Ectodermal cell (in vitro differentiated cells): ENCODE measurements at regions not wholly inside any gene's neighbourhood (a gene's known extent, or its start where the extent isn't known, plus 50 kb on each side); places are given as distances from the start of the nearest gene placed in this dataset.

Experiments
- H3K27ac ChIP-seq: 2 replicates; pipeline ENCODE4 v1.7.0; 2013; ENCODE audit warnings: mild to moderate bottlenecking, low read depth, low read length; ENCODE audit not compliant: insufficient read depth, poor library complexity, severe bottlenecking
- H3K27me3 ChIP-seq: 2 replicates; pipeline ENCODE4 v1.7.0; 2013; ENCODE audit warnings: mild to moderate bottlenecking, low read length; ENCODE audit not compliant: insufficient read depth, control insufficient read depth, poor library complexity, severe bottlenecking
- H3K36me3 ChIP-seq: one replicate; pipeline ENCODE4 v1.7.0; 2013; ENCODE audit warnings: low read length; ENCODE audit not compliant: control insufficient read depth, insufficient read depth
- H3K4me1 ChIP-seq: one replicate; pipeline ENCODE4 v1.7.0; 2013; ENCODE audit warnings: low read length; ENCODE audit not compliant: control insufficient read depth, insufficient read depth
- H3K4me3 ChIP-seq: 2 replicates; pipeline ENCODE4 v1.7.0; 2013; ENCODE audit warnings: low read depth, low read length, control low read depth; ENCODE audit not compliant: insufficient read depth
- H3K9me3 ChIP-seq: 2 replicates; pipeline ENCODE4 v1.7.0; 2013; ENCODE audit warnings: mild to moderate bottlenecking, low read length, moderate library complexity; ENCODE audit not compliant: control insufficient read depth
- WGBS, 2 experiments: methylation state at CpG; one replicate each; pipeline ENCODE4 v1.1.7; 2013; ENCODE audit warnings: missing lambda C conversion rate in 2 of 2; 5-methylcytosine and 5-hydroxymethylcytosine counted together

DNA sequence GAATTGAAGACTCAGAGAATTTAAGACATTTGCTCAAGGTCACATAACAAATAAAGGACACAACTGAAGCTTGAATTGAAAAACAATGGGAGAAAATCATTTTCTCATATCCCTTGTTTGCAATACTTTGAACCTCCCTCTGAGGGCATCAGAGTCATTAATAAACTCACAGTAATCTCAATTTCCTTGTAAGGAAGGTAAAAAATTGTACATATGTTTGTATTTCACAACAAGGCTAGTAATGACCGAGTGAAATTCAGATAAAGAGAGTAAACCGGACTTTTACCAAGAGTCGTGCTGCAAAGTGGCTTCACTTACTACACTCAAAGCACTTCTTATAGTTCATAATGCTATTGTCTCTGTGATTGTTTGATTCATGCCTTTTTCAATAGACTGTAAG, 665.0 kb downstream of the NR2F1-AS1 start:
- no peaks in the 10 kb centered on the region for H3K27me3 ChIP-seq
- 95 to 100% methylated on average over 3 of the region's 3 CpGs for WGBS, 2 experiments

DNA sequence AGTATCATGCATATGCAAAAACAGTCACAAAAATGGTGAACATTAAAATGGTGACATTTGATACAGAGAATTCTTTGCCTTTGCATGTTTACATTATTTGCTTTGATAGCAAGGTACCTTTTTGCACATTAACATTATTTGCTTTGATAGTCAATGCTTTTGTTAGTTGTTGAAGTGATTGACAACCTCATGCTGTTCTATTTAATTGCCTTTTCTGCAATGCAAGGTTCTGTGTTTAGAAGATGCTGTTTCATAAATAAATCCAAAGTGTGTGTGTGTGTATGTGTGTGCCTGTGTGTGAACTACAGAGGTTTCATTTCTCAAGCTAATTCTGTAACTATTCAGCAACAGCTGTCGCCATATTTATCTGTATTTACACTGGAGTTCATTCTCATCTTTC, 668.7 kb downstream of the NR2F1-AS1 start:
- no peaks in the 10 kb centered on the region for H3K27me3 ChIP-seq
- H3K9me3 ChIP-seq: no peaks in the 10 kb centered on the region
- peaks cover 34% of the 10 kb centered on the region for H3K4me1 ChIP-seq
- H3K27ac ChIP-seq: no peak overlapping the region
- no peak overlapping the region for H3K4me3 ChIP-seq
- no peaks in the 10 kb centered on the region for H3K36me3 ChIP-seq
- 53 to 77% methylated on average over 1 of the region's 1 CpG for WGBS, 2 experiments

More for the DNA sequence above, 665.0 kb downstream of the NR2F1-AS1 start:
- H3K27ac ChIP-seq: no peak overlapping the region
- H3K4me3 ChIP-seq: no peak overlapping the region
- H3K36me3 ChIP-seq: no peaks in the 10 kb centered on the region
- H3K9me3 ChIP-seq: no peaks in the 10 kb centered on the region
- H3K4me1 ChIP-seq: peaks cover 17% of the 10 kb centered on the region

DNA sequence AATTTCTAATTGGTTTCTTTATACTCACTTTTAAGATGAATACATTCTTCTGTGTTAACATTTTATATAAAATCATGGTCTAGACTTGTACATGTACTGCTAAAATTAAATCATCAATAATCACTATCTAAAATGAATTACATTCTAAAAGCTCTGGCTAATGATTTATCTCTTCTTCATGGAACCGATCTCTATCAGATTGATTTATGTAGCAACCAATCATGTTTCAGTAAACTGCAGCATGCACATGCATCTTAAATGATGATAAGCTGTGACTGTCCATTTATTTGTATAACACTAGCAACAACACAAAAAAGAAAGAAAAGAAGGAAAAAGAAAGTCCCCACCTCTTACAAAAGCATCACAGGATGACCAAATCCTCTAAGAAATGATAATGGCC, 669.2 kb downstream of the NR2F1-AS1 start:
- no peaks in the 10 kb centered on the region for H3K9me3 ChIP-seq
- H3K4me1 ChIP-seq: peaks cover 34% of the 10 kb centered on the region
- no peak overlapping the region for H3K4me3 ChIP-seq
- no peak overlapping the region for H3K27ac ChIP-seq
- 81 to 83% methylated on average over 1 of the region's 1 CpG for WGBS, 2 experiments
- H3K27me3 ChIP-seq: no peaks in the 10 kb centered on the region
- no peaks in the 10 kb centered on the region for H3K36me3 ChIP-seq

DNA sequence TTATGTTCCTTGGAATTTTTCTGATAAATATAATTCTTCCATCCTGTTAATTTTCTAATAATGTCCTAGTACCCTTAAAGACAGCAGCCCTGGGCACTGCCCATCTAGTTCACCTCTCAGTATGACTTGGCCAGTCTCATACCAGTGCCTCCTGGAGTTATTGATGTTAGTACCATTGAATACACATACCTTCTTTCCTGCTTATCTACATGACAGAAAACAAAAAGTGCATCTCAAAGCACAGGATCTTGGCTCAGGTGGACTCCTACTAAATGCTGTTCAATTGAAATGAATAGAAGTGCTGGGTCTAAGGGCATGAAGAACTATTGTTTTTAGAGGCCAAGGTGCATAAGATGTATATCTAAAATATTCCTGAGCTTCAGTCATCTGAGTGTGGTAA, 669.7 kb downstream of the NR2F1-AS1 start:
- no peak overlapping the region for H3K4me3 ChIP-seq
- no peak overlapping the region for H3K27ac ChIP-seq
- H3K9me3 ChIP-seq: no peaks in the 10 kb centered on the region
- no peaks in the 10 kb centered on the region for H3K27me3 ChIP-seq
- H3K4me1 ChIP-seq: peaks cover 34% of the 10 kb centered on the region
- H3K36me3 ChIP-seq: no peaks in the 10 kb centered on the region

DNA sequence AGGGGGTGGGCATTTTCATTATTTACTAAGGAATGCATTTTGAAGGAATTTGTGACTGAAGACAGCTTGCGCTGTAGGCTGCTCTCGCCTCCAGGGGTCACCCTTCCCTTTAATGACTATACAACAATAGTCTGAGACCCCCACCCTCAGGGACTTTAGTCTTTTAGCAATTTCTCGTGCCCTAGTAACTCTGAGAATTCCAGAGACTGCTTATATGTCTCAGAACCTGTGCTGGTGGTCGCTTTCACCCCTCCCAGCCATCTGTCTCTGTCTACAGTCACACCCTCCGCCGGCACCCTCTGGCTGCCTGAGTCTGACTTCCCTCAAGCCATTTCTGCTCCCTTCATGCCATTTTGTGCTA, 671.4 kb downstream of the NR2F1-AS1 start:
- no peak overlapping the region for H3K27ac ChIP-seq
- no peaks in the 10 kb centered on the region for H3K9me3 ChIP-seq
- WGBS, 2 experiments: 20 to 24% methylated on average over 6 of the region's 6 CpGs
- H3K4me1 ChIP-seq: peaks cover 34% of the 10 kb centered on the region
- no peaks in the 10 kb centered on the region for H3K27me3 ChIP-seq
- H3K36me3 ChIP-seq: no peaks in the 10 kb centered on the region
- H3K4me3 ChIP-seq: no peak overlapping the region

DNA sequence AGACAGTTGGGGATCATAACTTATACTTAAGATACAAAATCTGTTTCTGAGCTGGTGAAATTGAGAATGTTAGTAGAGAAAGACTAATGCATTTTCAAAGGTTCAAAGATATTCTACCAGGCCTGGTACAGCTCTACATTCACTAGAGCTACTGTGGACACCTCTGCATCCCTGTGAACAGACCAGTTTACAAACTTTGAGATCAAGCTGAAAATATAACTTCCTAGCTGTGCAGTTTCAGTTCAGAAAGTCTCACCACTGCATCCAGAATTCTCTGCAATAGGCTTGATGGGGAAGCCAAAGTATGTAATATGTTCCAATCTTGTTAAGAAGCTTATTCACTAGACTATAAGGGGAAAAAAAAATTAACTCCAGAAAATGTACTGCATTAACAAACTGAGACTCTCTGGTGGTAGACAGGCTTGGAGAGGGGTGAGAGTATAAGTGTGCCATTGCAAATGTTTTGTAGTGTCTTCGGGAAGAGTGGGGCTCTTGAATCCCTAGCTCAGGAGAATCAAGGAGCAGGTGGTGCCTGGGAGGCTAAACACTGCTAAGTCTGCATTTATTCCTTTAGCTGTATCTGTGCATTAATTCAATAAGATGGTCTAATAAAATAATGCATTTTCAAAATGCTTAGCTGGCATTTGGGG, 671.9 kb downstream of the NR2F1-AS1 start:
- no peaks in the 10 kb centered on the region for H3K9me3 ChIP-seq
- H3K4me3 ChIP-seq: no peak overlapping the region
- no peaks in the 10 kb centered on the region for H3K27me3 ChIP-seq
- H3K27ac ChIP-seq: peak overlapping the region; percentile 19
- H3K4me1 ChIP-seq: peaks cover 34% of the 10 kb centered on the region
- no peaks in the 10 kb centered on the region for H3K36me3 ChIP-seq
- 83 to 85% methylated on average over 1 of the region's 1 CpG for WGBS, 2 experiments

DNA sequence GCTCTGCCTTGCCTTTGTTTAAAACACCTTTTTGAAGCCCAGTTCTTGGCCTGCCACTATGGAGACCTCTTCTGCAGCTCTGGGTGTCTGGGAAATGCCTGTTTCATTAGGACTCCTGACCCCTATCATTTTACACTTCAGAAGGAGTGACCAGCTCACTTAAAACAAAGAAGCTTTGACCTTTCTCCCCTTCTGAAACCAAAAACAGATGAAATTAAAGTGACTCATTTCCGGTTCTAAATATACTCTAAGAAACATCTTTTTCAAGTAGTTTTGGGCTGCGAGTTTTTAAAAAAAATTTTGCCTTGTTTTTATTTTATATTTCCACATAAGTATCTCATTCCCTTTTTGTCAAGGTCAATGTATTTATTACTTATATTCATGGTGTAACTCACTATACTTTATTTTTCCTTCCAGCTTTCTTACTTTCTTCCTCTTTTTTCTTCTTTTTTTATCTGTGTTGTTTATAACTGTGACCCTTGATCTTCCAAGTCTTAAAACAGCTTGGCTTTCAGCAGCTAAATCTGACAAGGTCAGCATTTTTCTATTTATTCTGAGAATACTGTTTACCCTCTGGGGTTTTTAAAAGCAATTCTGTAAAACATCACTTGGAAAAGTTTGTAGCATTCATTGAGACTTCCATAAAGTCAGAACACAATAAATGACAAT, 672.9 kb downstream of the NR2F1-AS1 start:
- Histone ChIP-seq H3K4me1 (peaks cover 34% of the 10 kb centered on the region), H3K4me3 (no peak overlapping the region), H3K9me3 (no peaks in the 10 kb centered on the region), H3K27me3 (no peaks in the 10 kb centered on the region), H3K36me3 (no peaks in the 10 kb centered on the region), H3K27ac (no peak overlapping the region)
- 92% methylated on average over 2 of the region's 2 CpGs; no CpG with 5 or more reads in 1 of the 2 experiments for WGBS, 2 experiments

DNA sequence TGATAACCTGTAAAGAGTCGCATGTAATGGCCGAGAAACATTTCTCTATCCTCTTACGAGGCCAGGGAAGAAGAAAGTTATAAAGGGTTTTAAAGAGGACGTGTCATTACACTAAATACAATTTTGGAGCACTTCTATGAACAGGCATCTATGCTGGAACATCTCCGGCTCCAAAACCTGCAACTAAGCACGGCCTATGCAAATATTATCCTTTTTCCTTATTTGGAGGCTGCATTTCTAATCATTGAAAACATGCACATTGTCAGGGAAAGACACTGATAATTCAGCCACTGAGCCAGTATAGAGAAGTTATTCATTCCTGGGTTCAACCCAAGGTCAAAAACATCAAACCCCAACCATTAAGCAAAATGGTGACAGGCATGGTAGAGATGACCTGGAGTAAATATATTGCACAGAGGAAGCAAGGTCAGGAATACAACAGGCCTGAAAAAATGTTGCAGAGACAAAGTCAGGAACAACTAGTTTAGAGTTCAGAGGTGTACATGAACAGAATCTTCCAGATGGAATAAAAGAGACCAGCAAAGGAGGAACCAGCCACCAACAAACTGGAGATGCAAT, 674.1 kb downstream of the NR2F1-AS1 start:
- H3K9me3 ChIP-seq: no peaks in the 10 kb centered on the region
- H3K36me3 ChIP-seq: no peaks in the 10 kb centered on the region
- 95 to 97% methylated on average over 6 of the region's 6 CpGs for WGBS, 2 experiments
- peaks cover 26% of the 10 kb centered on the region for H3K4me1 ChIP-seq
- no peak overlapping the region for H3K27ac ChIP-seq
- no peaks in the 10 kb centered on the region for H3K27me3 ChIP-seq
- no peak overlapping the region for H3K4me3 ChIP-seq

DNA sequence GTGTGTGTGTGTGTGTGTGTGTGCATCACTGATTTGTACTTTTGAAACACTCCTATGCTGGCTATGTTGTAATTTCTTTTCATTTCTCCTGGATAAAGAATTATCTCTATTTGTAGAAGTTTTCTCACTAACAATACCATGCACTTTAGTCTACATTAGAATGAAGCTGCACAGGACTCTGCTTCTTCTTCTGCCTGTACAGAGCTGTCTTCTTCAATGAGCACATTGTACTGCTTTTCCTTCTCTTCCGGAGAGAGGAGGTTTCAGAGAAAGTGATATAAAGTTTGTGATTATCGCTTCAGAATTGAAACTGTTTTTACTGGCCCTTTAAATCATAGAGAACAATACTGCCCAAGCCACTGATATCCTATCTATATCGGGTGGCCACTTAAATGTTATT, 677.0 kb downstream of the NR2F1-AS1 start:
- Histone ChIP-seq H3K4me3 (no peak overlapping the region), H3K36me3 (no peaks in the 10 kb centered on the region), H3K9me3 (no peaks in the 10 kb centered on the region), H3K4me1 (peaks cover 2% of the 10 kb centered on the region), H3K27me3 (no peaks in the 10 kb centered on the region), H3K27ac (no peak overlapping the region)
- WGBS, 2 experiments: 84 to 89% methylated on average over 1 to 3 of the region's 3 CpGs

DNA sequence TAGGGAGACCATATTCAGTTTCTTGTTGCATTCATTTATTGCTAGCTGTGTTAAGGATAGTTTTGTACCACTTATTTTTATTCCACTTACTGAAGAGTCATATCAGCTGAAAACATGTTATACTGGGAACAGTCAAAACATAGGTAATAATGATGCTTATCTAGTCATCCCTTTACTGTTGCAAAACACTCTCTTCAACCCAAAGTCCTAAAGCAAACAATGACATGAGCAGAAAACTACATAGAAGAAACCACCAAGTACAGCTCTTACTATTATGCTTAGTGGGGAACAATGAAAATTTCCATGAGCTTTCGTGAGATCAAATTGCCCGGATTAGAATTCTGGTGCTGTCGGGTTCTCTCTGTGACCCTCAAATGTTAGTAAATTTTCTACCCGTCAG, 681.4 kb downstream of the NR2F1-AS1 start:
- Histone ChIP-seq H3K4me1 (no peaks in the 10 kb centered on the region), H3K9me3 (no peaks in the 10 kb centered on the region), H3K27me3 (no peaks in the 10 kb centered on the region), H3K27ac (no peak overlapping the region), H3K36me3 (no peaks in the 10 kb centered on the region), H3K4me3 (no peak overlapping the region)
- WGBS, 2 experiments: 80 to 82% methylated on average over 4 of the region's 4 CpGs
